Adrenal gland (tissue), 9 donors: ENCODE measurements at regions not wholly inside any gene's neighbourhood (a gene's known extent, or its start where the extent isn't known, plus 50 kb on each side); places are given as distances from the start of the nearest gene placed in this dataset.

Experiments used
- DNase-seq, 7 donors: peaks; one replicate each; pipeline ENCODE4 v3.0.0-alpha.2; 2019 to 2020
- H3K27ac ChIP-seq, 5 donors: fragments of 200-600 bp; sonication (generic) in 4 of 5; 1 replicate in 3 of 5; 2 replicates in 2 of 5; pipeline versions ENCODE4 v1.5.1 to v1.8.0; 2016 to 2020; ENCODE audit warnings: mild to moderate bottlenecking in 1 of 5
- H3K27me3 ChIP-seq: fragments of 200-600 bp; 2 replicates; pipeline ENCODE4 v1.8.0; 2021
- H3K36me3 ChIP-seq, 2 donors: fragments of 200-600 bp; replicated peaks in 1 of 2; 1 replicate in 1 of 2; 2 replicates in 1 of 2; pipeline versions ENCODE4 v1.5.1 to v1.8.0; 2018 to 2022
- H3K4me1 ChIP-seq, 2 donors: fragments of 200-600 bp; replicated peaks in 1 of 2; 1 replicate in 1 of 2; 2 replicates in 1 of 2; pipeline versions ENCODE4 v1.5.1 to v1.8.0; 2018 to 2021
- H3K4me3 ChIP-seq, 4 donors: fragments of 200-600 bp; sonication (generic) in 3 of 4; one replicate each; pipeline ENCODE4 v1.5.1; 2016 to 2018
- H3K9me3 ChIP-seq, 3 donors: fragments of 200-600 bp; sonication (generic) in 1 of 3; replicated peaks in 1 of 3; 1 replicate in 2 of 3; 2 replicates in 1 of 3; pipeline versions ENCODE4 v1.5.1 to v1.8.0; 2016 to 2021
- CTCF ChIP-seq, 6 experiments: fragments of 450-650 bp in 4 of 6; fragments of 200-600 bp in 2 of 6; sonication (generic) in 1 of 6; IDR thresholded peaks; 1 replicate in 5 of 6; 2 replicates in 1 of 6; pipeline versions ENCODE4 v1.5.1 to v1.8.0; 2016 to 2021; ENCODE audit warnings: antibody characterized with exemption in 6 of 6, mild to moderate bottlenecking in 2 of 6, moderate library complexity in 1 of 6
- POLR2A ChIP-seq, 2 donors: fragments of 450-650 bp; IDR thresholded peaks; one replicate each; pipeline ENCODE4 v1.6.1; 2017; ENCODE audit warnings: antibody characterized with exemption in 2 of 2, mild to moderate bottlenecking in 2 of 2, moderate library complexity in 1 of 2
- WGBS, 4 donors: extraction: QIAGEN DNeasy Blood & Tissue Kit in 2 of 4; methylation state at CpG; one replicate each; pipeline versions ENCODE4 v1.1.5 to v1.1.7; 2013 to 2017; 5-methylcytosine and 5-hydroxymethylcytosine counted together
- intact Hi-C, 2 donors: fragments of 100-400 bp; cut with DNase I; formaldehyde crosslinking; loops; one replicate each; pipeline versions ENCODE4 v1.14.1 to v1.15.0; 2022 to 2023
- donor health status: healthy with polysubstance abuse.
- donor health status: Bipolar disorder and iron deficiency.
- donor health status: DM: yes; HTN: yes; CAD: no.
- donor health status: DM: no; HTN: no; CAD: no.
- donor health status: DM: no; HTN: no; CAD: no.

DNA sequence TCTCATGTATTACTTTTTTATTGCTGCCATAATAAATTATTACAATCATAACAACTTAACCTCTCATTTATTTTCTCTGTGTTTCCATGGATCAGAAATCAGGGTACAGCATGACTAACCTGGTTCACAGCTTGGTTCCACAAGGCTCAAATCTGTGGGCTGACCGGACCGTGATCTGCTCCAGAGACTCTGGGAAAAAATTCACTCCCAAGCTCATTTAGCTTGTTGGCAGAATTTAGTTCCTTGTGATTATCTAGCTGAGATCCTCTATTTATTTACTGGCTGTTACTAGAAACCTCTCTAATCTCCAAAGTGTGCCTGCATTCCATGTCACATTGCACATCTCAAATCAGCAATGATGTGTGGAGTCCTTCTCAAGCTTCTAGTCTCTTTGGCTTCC lies 386.6 kb downstream of the DIPK2A start:
- H3K9me3 ChIP-seq: no peaks in the 10 kb centered on the region
- intact Hi-C loops: no loop called here
- H3K36me3 ChIP-seq: no peaks in the 10 kb centered on the region
- no peak for TF ChIP-seq POLR2A (IDR thresholded peaks at IDR 0.05)
- no peak for TF ChIP-seq CTCF (IDR thresholded peaks at IDR 0.05)
- 44 to 50% (median 49%) methylated on average over 2 of the region's 2 CpGs for WGBS, 4 donors
- H3K27ac ChIP-seq: no peak overlapping the region
- no peak for DNase-seq
- no peaks in the 10 kb centered on the region for H3K4me1 ChIP-seq
- H3K27me3 ChIP-seq: no peaks in the 10 kb centered on the region
- no peak overlapping the region for H3K4me3 ChIP-seq

DNA sequence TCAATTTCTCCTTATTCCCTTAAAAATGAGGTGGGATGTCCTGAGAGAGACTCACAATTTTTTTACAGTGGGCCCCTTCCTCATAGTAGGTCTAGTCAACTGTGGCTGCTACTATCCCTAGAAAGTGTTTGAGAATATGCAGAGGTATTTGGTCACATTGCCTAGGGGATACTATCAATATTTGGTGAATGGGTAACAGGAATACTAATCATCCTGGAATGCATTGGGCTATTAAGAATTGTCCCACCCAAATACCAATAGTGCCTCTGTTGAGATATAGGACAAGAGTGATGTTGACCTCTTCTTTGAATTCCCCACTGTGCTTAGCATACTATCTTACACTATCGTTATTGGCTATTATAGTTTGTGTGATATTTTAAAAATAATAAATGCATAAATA lies 389.4 kb downstream of the DIPK2A start:
- no peak overlapping the region for H3K4me3 ChIP-seq
- H3K36me3 ChIP-seq: no peaks in the 10 kb centered on the region
- intact Hi-C loops: no loop called here
- H3K27me3 ChIP-seq: no peaks in the 10 kb centered on the region
- no peak for DNase-seq
- 90 to 100% (median 96%) methylated on average over 1 of the region's 1 CpG for WGBS, 4 donors
- H3K4me1 ChIP-seq: no peaks in the 10 kb centered on the region
- no peak for TF ChIP-seq CTCF (IDR thresholded peaks at IDR 0.05)
- TF ChIP-seq POLR2A (IDR thresholded peaks at IDR 0.05): no peak
- H3K27ac ChIP-seq: no peak overlapping the region
- H3K9me3 ChIP-seq: no peaks in the 10 kb centered on the region

GRCh38 chr3:144362126-144362525 lies 390.5 kb downstream of the DIPK2A start:
- DNase-seq: no peak
- TF ChIP-seq POLR2A (IDR thresholded peaks at IDR 0.05): no peak
- TF ChIP-seq CTCF (IDR thresholded peaks at IDR 0.05): no peak
- H3K27ac ChIP-seq: no peak overlapping the region
- no peaks in the 10 kb centered on the region for H3K36me3 ChIP-seq
- no peak overlapping the region for H3K4me3 ChIP-seq
- H3K4me1 ChIP-seq: no peaks in the 10 kb centered on the region
- 55 to 76% (median 64%) methylated on average over 2 to 3 of the region's 3 CpGs for WGBS, 4 donors
- no peaks in the 10 kb centered on the region for H3K27me3 ChIP-seq
- H3K9me3 ChIP-seq: no peaks in the 10 kb centered on the region
- intact Hi-C loops: no loop called here

GRCh38 chr3:144363856-144364255 lies 392.2 kb downstream of the DIPK2A start:
- WGBS, 4 donors: 93 to 95% (median 93%) methylated on average over 5 of the region's 5 CpGs
- H3K27ac ChIP-seq: no peak overlapping the region
- no peaks in the 10 kb centered on the region for H3K4me1 ChIP-seq
- H3K9me3 ChIP-seq: no peaks in the 10 kb centered on the region
- no peak overlapping the region for H3K4me3 ChIP-seq
- no peak for DNase-seq
- H3K36me3 ChIP-seq: no peaks in the 10 kb centered on the region
- intact Hi-C loops: no loop called here
- no peaks in the 10 kb centered on the region for H3K27me3 ChIP-seq
- TF ChIP-seq POLR2A (IDR thresholded peaks at IDR 0.05) (no peak), CTCF (IDR thresholded peaks at IDR 0.05) (no peak)
